CD4-positive, alpha-beta T cell treated with Interleukin-10 for 1 hour (primary cell): ENCODE measurements at regions not wholly inside any gene's neighbourhood (a gene's known extent, or its start where the extent isn't known, plus 50 kb on each side); places are given as distances from the start of the nearest gene placed in this dataset.

Source experiments
- DNase-seq: peaks from one replicate; pipeline ENCODE4 v3.0.0-alpha.2; 2020

DNA sequence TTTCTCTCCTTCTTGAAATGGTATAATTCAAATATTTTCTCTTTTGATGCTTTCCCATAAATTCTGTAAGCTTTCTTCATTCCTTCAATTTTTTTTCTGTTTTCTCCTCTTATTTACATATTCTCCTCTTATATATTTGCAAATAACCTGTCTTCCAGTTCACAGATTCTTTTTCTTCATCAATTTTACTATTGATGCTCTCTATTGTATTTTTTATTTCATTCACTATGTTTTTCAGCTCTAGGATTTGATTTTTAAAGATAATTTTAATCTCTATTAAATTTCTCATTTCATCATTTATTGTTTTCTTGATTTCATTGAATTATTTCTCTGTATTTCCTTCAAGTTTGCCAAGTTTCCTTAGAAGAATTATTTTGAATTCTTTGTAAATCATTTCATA lies 54.0 kb upstream of the PRPS1L1 start:
- no peak for DNase-seq

GRCh38 chr7:18082169-18082568 lies 54.5 kb upstream of the PRPS1L1 start:
- no peak for DNase-seq

- no peak for DNase-seq
These were observed 58.7 kb upstream of the PRPS1L1 start for GRCh38 chr7:18086165-18087025.

DNA sequence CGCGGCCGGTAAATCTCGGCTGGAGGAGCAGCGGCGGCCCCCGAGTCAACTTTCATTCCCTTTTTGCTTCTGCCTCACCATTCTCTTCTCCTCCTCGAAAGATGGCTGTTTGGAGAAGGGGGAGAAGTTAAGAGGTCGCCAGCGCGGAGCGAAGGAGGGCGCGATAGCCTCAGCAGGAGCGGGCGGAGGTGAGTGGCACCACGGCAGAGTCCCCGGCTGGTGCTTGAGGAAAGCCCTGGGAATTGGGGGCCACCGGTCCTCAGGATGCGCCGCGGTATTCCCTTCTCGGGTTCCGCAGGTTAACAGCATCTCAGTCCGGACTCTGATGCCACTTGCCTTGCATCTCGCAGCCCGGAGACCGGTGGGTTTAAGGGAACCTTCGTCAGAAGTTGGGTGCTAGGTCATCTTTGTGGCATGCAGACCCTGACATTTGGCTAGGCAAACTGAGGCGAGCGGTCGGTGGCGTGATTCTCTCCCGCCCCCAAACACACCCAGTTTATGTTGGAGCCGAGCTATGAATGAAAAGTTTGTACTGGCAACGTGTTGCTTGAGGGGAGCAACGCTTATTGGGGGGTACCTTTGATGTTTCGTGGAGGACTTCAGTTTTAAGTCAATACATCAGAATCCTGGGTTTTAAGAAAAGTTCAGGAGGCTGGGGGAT lies 59.5 kb upstream of the PRPS1L1 start:
- DNase-seq = no peak

- no peak for DNase-seq
These were observed 60.0 kb upstream of the PRPS1L1 start for GRCh38 chr7:18087687-18088078.

- DNase-seq = no peak
These were observed 68.4 kb upstream of the PRPS1L1 start for GRCh38 chr7:18096087-18096486.

GRCh38 chr7:18102576-18102975 lies 74.9 kb upstream of the PRPS1L1 start:
- no peak for DNase-seq

GRCh38 chr7:18103436-18104218 lies 76.0 kb upstream of the PRPS1L1 start:
- DNase-seq = no peak

DNA sequence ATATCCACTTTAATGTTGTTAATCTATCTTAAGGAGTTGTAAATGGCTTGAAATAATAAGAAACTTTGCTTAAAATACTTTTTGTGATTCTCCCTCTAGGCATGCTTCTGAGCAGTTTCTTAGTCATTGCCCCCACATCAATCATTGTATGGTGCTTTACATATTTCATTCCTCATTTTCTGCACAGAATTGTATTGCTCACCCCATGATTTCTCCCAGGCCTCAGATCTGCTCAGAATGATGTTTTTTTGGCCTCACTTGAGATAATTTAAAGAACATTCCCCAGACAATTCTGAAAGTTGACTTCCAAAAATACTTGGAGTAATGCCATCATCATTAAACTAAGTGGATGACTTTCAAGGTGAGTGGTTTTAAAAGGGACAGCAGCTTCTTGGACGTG lies 82.1 kb upstream of the PRPS1L1 start:
- DNase-seq = no peak

GRCh38 chr7:18116661-18117060 lies 89.0 kb upstream of the PRPS1L1 start:
- DNase-seq = no peak

- no peak for DNase-seq
These were observed 89.8 kb upstream of the PRPS1L1 start for GRCh38 chr7:18117482-18117881.

- DNase-seq = no peak
These were observed 92.3 kb upstream of the PRPS1L1 start for GRCh38 chr7:18119985-18120384.

- DNase-seq = no peak
These were observed 96.0 kb upstream of the PRPS1L1 start for GRCh38 chr7:18123508-18124239.

DNA sequence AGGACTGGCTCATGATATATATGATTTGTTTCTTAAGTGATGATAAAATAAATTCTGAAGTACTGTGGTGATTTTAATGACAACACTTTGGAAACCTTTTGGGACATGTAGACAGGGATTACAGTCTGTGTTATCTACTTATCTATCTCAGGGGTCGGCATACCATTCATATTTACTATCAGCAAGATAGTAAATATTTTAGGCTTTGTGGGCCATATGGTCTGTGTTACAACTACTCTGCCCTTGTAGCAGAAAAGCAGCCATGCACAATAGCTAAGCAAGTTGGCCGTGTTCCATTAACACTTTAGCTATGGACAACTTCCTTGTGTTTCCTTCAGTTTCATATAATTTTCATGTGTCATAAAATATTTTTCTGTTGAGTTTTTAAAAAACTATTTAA lies 97.8 kb upstream of the PRPS1L1 start:
- DNase-seq = no peak

- no peak for DNase-seq
These were observed 98.6 kb upstream of the PRPS1L1 start for GRCh38 chr7:18126281-18126680.

DNA sequence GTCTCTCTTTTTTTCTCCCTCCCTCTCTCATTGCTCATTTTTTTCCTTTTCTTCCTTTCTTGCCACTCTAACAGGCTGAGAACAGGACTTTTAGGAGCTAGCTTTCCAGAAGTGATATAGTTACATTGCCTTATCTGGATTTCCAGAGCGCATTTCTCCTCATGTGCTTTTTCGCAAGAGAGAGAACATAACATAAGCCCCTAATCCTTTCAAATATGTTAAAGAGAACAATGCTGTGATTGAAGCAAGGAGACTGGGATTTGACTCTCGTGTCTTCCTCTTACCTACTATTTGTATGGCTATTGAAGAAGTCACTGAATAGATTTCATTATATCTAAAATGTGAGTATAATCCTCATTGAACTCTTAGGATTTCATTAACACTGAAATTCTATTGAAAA lies 101.2 kb upstream of the PRPS1L1 start:
- no peak for DNase-seq

GRCh38 chr7:18132811-18133210 lies 105.2 kb upstream of the PRPS1L1 start:
- DNase-seq = no peak

DNA sequence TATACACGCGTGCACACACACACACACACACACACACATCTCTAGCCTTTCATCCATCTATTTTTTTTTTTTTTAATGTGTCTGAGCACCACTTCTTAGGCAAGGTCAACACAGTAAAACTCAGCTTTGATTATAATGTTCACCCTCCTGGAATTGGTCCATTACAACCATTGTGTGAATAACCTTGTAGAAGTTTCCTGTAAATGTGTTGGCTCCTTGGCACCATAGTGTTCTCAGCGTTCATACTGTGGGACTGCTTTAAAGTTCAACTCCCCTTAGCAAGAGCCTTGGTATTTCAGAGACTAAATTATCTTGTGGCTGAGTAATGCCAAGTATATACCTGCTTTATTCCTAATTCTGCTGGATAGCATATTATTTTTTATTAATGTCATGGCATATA lies 106.3 kb upstream of the PRPS1L1 start:
- no peak for DNase-seq

- DNase-seq = no peak
These were observed 113.3 kb upstream of the PRPS1L1 start for GRCh38 chr7:18140943-18141342.

GRCh38 chr7:18144166-18144565 lies 116.5 kb upstream of the PRPS1L1 start:
- peak; percentile 2 for DNase-seq

- no peak for DNase-seq
These were observed 117.5 kb upstream of the PRPS1L1 start for GRCh38 chr7:18145160-18145559.

- no peak for DNase-seq
These were observed 123.8 kb upstream of the PRPS1L1 start for GRCh38 chr7:18151422-18151821.

GRCh38 chr7:18153183-18153748 lies 125.6 kb upstream of the PRPS1L1 start:
- no peak for DNase-seq
